HEK293T (cell line): ENCODE measurements at regions not wholly inside any gene's neighbourhood (a gene's known extent, or its start where the extent isn't known, plus 50 kb on each side); places are given as distances from the start of the nearest gene placed in this dataset.

Experiments
- BHLHE40 ChIP-seq: fragments of 450-650 bp; IDR thresholded peaks from 2 replicates; pipeline ENCODE4 v1.6.1; 2016; ENCODE audit warnings: mild to moderate bottlenecking, moderate library complexity, borderline replicate concordance
- ELF4 ChIP-seq: fragments of 450-650 bp; IDR thresholded peaks from 2 replicates; pipeline ENCODE4 v1.6.1; 2017; ENCODE audit warnings: antibody characterized with exemption
- L3MBTL2 ChIP-seq: fragments of 450-650 bp; conservative IDR thresholded peaks from 2 replicates; pipeline ENCODE4 v1.6.1; 2016; ENCODE audit warnings: mild to moderate bottlenecking
- SP1 ChIP-seq: fragments of 450-650 bp; IDR thresholded peaks from 2 replicates; pipeline ENCODE4 v1.6.1; 2017

- TF ChIP-seq ELF4 (no peak), L3MBTL2 (no peak), BHLHE40 (no peak), SP1 (no peak)
Measured at GRCh38 chr22:48828688-48829087, 999.0 kb downstream of the BRD1 start.
